Keratinocyte (primary cell): ENCODE measurements at regions not wholly inside any gene's neighbourhood (a gene's known extent, or its start where the extent isn't known, plus 50 kb on each side); places are given as distances from the start of the nearest gene placed in this dataset.

Experiments used
- EZH2 ChIP-seq: IDR thresholded peaks from one replicate; pipeline ENCODE4 v1.6.1; 2012; ENCODE audit warnings: inconsistent platforms, mild to moderate bottlenecking, low read length, moderate library complexity
- TF ChIP-seq, protein P1 (sequence below), 3 experiments: IDR thresholded peaks in 1 of 3; conservative IDR thresholded peaks in 1 of 3; optimal IDR thresholded peaks in 1 of 3; 2 replicates in 2 of 3; 3 replicates in 1 of 3; pipeline versions ENCODE3 to v1.5.1; 2011; ENCODE audit warnings: low read length in 3 of 3, mild to moderate bottlenecking in 3 of 3, moderate library complexity in 2 of 3, control low read depth in 1 of 3, inconsistent platforms in 1 of 3; ENCODE audit not compliant: insufficient read depth in 2 of 3; ENCODE audit errors: extremely low read depth in 1 of 3

DNA sequence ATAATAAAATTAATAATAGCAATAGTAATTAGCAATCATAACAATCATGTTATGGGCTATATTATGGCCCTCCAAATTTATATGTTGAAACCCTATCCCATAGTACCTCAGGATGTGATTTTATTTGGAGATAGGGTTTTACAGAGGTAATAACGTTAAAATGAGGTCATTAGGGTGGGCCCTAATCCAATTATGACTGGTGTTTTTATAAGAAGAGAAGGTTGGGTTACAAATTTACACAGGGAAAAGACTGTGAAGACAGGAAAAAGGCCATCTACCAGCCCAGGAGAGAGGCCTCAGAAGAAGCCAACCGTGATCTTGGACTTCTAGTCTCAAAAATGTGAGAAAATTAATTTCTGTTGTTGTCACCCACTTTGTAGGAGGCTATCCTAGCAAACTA, 353.1 kb downstream of the CHL1 start:
- TF ChIP-seq, protein P1, sequence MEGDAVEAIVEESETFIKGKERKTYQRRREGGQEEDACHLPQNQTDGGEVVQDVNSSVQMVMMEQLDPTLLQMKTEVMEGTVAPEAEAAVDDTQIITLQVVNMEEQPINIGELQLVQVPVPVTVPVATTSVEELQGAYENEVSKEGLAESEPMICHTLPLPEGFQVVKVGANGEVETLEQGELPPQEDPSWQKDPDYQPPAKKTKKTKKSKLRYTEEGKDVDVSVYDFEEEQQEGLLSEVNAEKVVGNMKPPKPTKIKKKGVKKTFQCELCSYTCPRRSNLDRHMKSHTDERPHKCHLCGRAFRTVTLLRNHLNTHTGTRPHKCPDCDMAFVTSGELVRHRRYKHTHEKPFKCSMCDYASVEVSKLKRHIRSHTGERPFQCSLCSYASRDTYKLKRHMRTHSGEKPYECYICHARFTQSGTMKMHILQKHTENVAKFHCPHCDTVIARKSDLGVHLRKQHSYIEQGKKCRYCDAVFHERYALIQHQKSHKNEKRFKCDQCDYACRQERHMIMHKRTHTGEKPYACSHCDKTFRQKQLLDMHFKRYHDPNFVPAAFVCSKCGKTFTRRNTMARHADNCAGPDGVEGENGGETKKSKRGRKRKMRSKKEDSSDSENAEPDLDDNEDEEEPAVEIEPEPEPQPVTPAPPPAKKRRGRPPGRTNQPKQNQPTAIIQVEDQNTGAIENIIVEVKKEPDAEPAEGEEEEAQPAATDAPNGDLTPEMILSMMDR (optimal IDR thresholded peaks at IDR 0.05 in 1 of 3, IDR thresholded peaks at IDR 0.05 in 1 of 3, conservative IDR thresholded peaks at IDR 0.05 in 1 of 3; ENCODE audit: extremely low read depth in 1 of 3, insufficient read depth in 2 of 3, low read length in 3 of 3): no peak
- TF ChIP-seq EZH2: no peak
